ENCODE measurements at regions not wholly inside any gene's neighbourhood (a gene's known extent, or its start where the extent isn't known, plus 50 kb on each side); places are given as distances from the start of the nearest gene placed in this dataset.
A peak's percentile ranks its signal among the peaks of the same experiment; 100 is the strongest.
"Not testable (repeated sequence)": the region's sequence is repeated elsewhere in the genome, so short reads cannot be mapped to it uniquely, and the experiment has no call there.

DNA sequence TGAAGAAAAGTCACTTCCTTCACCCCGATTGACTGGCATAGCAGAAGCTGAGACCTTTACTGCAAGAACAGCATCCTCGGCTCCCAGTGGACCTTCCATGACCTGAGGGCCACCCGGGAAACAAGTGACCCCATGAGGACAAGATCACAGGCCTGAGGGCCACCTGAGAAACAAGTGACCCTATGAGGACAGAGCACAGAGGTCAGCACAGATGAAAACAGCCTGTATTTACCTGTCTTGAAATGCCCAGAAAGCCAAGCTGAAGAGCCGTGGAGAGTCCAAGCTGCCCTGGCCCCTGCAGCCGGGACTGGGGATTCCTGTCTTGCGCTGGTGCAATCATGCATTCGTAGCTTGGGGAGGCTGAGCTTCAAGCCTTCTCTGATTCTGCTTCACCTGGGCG is 114.2 kb upstream of the SPACA7 start:
- in situ Hi-C loops (cut with MboI; ENCODE audit: low sequenced_read_pairs, unreplicated experiment), result no loop called here
- TF ChIP-seq CTCF (IDR thresholded peaks at IDR 0.05; ENCODE audit: borderline replicate concordance, control extremely low read depth, extremely low read depth, insufficient read depth, missing control alignments), result no peak
- DNase-seq (ENCODE audit: low spot score), result no peak

DNA sequence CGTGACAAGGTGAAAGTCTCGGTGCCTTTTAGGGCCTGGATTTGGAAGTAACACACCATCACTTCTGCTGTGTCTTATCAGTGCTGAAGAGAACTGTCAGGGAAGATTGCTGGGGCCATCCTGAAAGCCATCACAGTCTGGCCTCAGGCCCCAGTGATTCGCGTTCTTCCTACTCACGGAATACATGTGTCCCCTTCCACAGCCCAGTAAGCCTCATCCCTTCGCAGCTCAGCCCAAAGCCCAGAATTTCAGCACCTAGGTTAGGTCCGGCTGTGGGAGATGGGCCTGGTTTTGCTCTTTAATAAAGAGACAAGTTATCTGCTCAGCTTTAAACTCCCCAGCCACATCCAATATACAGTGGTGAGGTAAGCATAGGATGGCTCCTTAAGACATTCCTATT is 113.0 kb upstream of the SPACA7 start:
- TF ChIP-seq CTCF (IDR thresholded peaks at IDR 0.05; ENCODE audit: borderline replicate concordance, control extremely low read depth, extremely low read depth, insufficient read depth, missing control alignments), result no peak
- in situ Hi-C loops (cut with MboI; ENCODE audit: low sequenced_read_pairs, unreplicated experiment), result no loop called here

DNA sequence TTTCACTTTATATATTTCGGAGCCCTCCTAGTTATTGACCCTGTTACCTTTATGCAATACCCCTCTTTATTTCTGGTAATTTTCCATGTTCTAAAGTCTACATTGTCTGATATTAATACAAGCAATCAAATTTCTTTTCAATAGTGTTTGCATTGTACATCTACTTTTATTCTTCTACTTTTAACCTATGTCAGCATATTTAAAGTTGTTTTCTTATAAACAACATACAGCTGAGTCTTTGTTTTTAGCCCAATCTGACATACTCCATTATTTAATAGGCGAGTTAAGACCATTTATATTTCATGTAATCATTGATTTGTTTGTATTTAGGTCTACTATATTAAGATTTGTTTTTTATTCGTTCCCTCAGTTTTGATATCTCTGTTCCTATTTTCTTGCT is 108.5 kb upstream of the SPACA7 start:
- in situ Hi-C loops (cut with MboI; ENCODE audit: low sequenced_read_pairs, unreplicated experiment), result no loop called here
- no peak for TF ChIP-seq CTCF (IDR thresholded peaks at IDR 0.05; ENCODE audit: borderline replicate concordance, control extremely low read depth, extremely low read depth, insufficient read depth, missing control alignments)
- DNase-seq (ENCODE audit: low spot score), result no peak

More for the DNA sequence above, 113.0 kb upstream of the SPACA7 start:
- DNase-seq (ENCODE audit: low spot score), result no peak

- in situ Hi-C loops (cut with MboI; ENCODE audit: low sequenced_read_pairs, unreplicated experiment), result no loop called here
- DNase-seq (ENCODE audit: low spot score), result no peak
- TF ChIP-seq CTCF (IDR thresholded peaks at IDR 0.05; ENCODE audit: borderline replicate concordance, control extremely low read depth, extremely low read depth, insufficient read depth, missing control alignments), result no peak
Observed at GRCh38 chr13:112270951-112271350, 105.2 kb upstream of the SPACA7 start.

DNA sequence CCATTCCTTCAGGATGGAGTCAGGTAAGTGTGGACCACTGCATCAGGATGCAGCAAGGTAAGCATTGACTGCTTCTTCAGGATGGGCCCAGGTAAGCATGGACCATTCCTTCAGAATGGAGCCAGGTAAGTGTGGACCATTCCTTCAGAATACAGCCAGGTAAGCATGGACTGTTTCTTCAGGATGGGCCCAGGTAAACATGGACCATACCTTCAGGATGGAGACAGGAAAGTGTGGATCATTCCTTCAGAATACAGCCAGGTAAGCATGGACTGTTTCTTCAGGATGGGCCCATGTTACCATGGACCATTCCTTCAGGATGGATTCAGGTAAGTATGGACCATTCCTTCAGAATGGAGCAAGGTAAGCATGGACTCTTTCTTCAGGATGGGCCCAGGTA is 89.4 kb upstream of the SPACA7 start:
- in situ Hi-C loops (cut with MboI; ENCODE audit: low sequenced_read_pairs, unreplicated experiment); DNase-seq (ENCODE audit: low spot score): not testable (repeated sequence)

- DNase-seq (ENCODE audit: low spot score), result no peak
- in situ Hi-C loops (cut with MboI; ENCODE audit: low sequenced_read_pairs, unreplicated experiment), result no loop called here
- TF ChIP-seq CTCF (IDR thresholded peaks at IDR 0.05; ENCODE audit: borderline replicate concordance, control extremely low read depth, extremely low read depth, insufficient read depth, missing control alignments), result no peak
Observed at GRCh38 chr13:112320303-112320702, 55.9 kb upstream of the SPACA7 start.

GRCh38 chr13:112322557-112322956 is 53.6 kb upstream of the SPACA7 start:
- no peak for TF ChIP-seq CTCF (IDR thresholded peaks at IDR 0.05; ENCODE audit: borderline replicate concordance, control extremely low read depth, extremely low read depth, insufficient read depth, missing control alignments)
- peak; percentile 10 for DNase-seq (ENCODE audit: low spot score)
- in situ Hi-C loops (cut with MboI; ENCODE audit: low sequenced_read_pairs, unreplicated experiment), result no loop called here

Data from GM13976 (cell line).